GM12892 (cell line): ENCODE measurements at regions not wholly inside any gene's neighbourhood (a gene's known extent, or its start where the extent isn't known, plus 50 kb on each side); places are given as distances from the start of the nearest gene placed in this dataset.

Experiments used
- POLR2A ChIP-seq: IDR thresholded peaks from 2 replicates; pipeline ENCODE4 v1.6.1; 2011; ENCODE audit warnings: low read depth, low read length, control low read depth
- TAF1 ChIP-seq: IDR thresholded peaks from 2 replicates; pipeline ENCODE4 v1.6.1; 2011; ENCODE audit warnings: low read depth, mild to moderate bottlenecking, control low read depth, low read length, borderline replicate concordance

DNA sequence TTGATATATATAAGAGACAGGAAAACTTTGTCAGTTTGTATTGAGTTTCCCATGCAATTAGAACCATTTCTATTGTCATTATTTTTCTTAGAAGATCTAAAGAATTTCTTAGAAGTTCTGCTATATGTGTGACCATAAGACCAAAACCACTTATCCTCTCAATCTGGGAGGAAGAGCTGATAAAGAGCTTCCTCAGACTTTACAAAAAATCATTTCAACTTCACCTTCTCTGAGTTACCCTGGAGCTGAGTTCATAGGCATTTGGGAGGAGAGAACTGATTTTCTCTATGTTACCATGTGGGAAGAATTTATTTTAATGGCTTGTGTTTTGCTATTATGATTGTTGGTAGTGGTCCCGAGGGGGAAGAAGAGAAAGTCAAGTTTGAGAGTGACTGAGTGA, 329.3 kb downstream of the GPD2 start:
- TF ChIP-seq POLR2A (no peak), TAF1 (no peak)
